ENCODE measurements at regions not wholly inside any gene's neighbourhood (a gene's known extent, or its start where the extent isn't known, plus 50 kb on each side); places are given as distances from the start of the nearest gene placed in this dataset.

DNA sequence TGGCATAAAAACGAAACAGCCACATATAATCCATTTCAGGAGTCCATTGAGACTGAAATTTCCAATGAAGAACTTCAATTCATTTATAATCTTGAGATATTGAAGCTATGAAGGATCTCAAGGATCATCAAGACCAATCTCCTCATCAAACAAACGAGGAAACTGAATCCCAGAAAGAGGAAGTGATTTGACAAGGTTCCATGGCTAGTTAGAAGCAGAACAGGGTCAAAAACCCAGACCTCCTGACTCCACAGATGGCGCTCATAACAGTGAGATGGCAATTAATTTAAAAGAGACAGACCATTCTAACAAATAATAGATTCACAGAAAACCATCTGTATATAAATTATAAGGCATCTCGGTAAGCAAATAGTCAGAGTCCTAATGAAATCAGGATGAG lies 229.7 kb downstream of the KCTD12 start:
- TF ChIP-seq CTCF (IDR thresholded peaks at IDR 0.05) (no peak), POLR2A (IDR thresholded peaks at IDR 0.05) (no peak)

Measured in testis (tissue), 2 donors.